ENCODE measurements at regions not wholly inside any gene's neighbourhood (a gene's known extent, or its start where the extent isn't known, plus 50 kb on each side); places are given as distances from the start of the nearest gene placed in this dataset.
A peak's percentile ranks its signal among the peaks of the same experiment; 100 is the strongest.

DNA sequence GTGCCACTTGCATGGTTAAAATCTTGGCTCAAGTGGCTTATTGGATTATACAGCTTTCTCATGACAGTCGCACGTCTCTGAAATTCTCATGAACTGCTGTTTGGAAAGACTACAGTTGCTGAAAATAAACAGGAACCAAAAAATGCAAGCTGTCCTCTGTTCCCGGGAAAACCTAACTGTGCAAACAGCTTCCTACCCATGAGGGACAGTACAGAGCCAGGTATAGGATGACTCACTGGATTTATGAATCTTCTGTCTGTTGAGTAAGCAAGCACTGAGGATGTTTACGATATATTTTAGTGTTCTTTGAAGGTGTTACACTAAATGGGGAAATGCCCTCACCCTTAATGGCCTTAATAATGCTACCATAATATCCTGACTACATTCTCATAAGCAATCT lies 380.3 kb upstream of the TNC start:
- no peaks in the 10 kb centered on the region for H3K9me1 ChIP-seq (ENCODE audit: control insufficient read depth, extremely low read depth, insufficient read depth, low read length)
- H3K79me2 ChIP-seq (ENCODE audit: control insufficient read depth, insufficient read depth, low read length) = no peaks in the 10 kb centered on the region
- dilution Hi-C loops (cut with MboI; ENCODE audit: extremely low pct_ligation_motif_present, low sequenced_read_pairs) = no loop called here
- TF ChIP-seq EZH2 (IDR thresholded peaks at IDR 0.05; ENCODE audit: low read length) = no peak
- TF ChIP-seq, protein P1, sequence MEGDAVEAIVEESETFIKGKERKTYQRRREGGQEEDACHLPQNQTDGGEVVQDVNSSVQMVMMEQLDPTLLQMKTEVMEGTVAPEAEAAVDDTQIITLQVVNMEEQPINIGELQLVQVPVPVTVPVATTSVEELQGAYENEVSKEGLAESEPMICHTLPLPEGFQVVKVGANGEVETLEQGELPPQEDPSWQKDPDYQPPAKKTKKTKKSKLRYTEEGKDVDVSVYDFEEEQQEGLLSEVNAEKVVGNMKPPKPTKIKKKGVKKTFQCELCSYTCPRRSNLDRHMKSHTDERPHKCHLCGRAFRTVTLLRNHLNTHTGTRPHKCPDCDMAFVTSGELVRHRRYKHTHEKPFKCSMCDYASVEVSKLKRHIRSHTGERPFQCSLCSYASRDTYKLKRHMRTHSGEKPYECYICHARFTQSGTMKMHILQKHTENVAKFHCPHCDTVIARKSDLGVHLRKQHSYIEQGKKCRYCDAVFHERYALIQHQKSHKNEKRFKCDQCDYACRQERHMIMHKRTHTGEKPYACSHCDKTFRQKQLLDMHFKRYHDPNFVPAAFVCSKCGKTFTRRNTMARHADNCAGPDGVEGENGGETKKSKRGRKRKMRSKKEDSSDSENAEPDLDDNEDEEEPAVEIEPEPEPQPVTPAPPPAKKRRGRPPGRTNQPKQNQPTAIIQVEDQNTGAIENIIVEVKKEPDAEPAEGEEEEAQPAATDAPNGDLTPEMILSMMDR (optimal IDR thresholded peaks at IDR 0.05 in 1 of 3, IDR thresholded peaks at IDR 0.05 in 1 of 3, conservative IDR thresholded peaks at IDR 0.05 in 1 of 3; ENCODE audit: extremely low read depth in 1 of 3, insufficient read depth in 2 of 3, low read length in 3 of 3) = peak in 1 of 3 experiments; percentile 19
- no peak for DNase-seq (ENCODE audit: low read depth, low spot score)
- H3K9ac ChIP-seq (ENCODE audit: control insufficient read depth, extremely low read depth, insufficient read depth, low read length) = no peak overlapping the region
- no peaks in the 10 kb centered on the region for H4K20me1 ChIP-seq (ENCODE audit: control insufficient read depth, extremely low read depth, insufficient read depth, low read length)
- peak overlapping the region; percentile 12 for H3K4me2 ChIP-seq (ENCODE audit: control insufficient read depth, extremely low read depth, insufficient read depth, low read depth, low read length)
- no peaks in the 10 kb centered on the region for H3K27me3 ChIP-seq (ENCODE audit: control insufficient read depth, extremely low read depth, insufficient read depth, low read length)
- H2AFZ ChIP-seq (ENCODE audit: control insufficient read depth, low read length) = no peak overlapping the region
- H3K27ac ChIP-seq (ENCODE audit: control insufficient read depth, insufficient read depth, low read length) = no peak overlapping the region
- no peak for FAIRE-seq
- H3K9me3 ChIP-seq (ENCODE audit: control insufficient read depth, low read depth, low read length) = no peaks in the 10 kb centered on the region
- H3K36me3 ChIP-seq (ENCODE audit: control insufficient read depth in 2 of 2, extremely low read depth in 1 of 2, insufficient read depth in 2 of 2, low read length in 2 of 2) = no peaks in the 10 kb centered on the region
- H3K4me3 ChIP-seq (ENCODE audit: control insufficient read depth in 2 of 3, extremely low read depth in 1 of 3, insufficient read depth in 2 of 3, low read depth in 1 of 3, low read length in 3 of 3) = no peak overlapping the region
- peaks cover 3% of the 10 kb centered on the region for H3K4me1 ChIP-seq (ENCODE audit: control insufficient read depth, extremely low read depth, insufficient read depth, low read length)

- Histone ChIP-seq H3K9me1 (ENCODE audit: control insufficient read depth, extremely low read depth, insufficient read depth, low read length) (no peaks in the 10 kb centered on the region), H3K4me1 (ENCODE audit: control insufficient read depth, extremely low read depth, insufficient read depth, low read length) (no peaks in the 10 kb centered on the region), H3K27ac (ENCODE audit: control insufficient read depth, insufficient read depth, low read length) (no peak overlapping the region), H3K4me3 (ENCODE audit: control insufficient read depth in 2 of 3, extremely low read depth in 1 of 3, insufficient read depth in 2 of 3, low read depth in 1 of 3, low read length in 3 of 3) (no peak overlapping the region), H3K79me2 (ENCODE audit: control insufficient read depth, insufficient read depth, low read length) (no peaks in the 10 kb centered on the region), H3K4me2 (ENCODE audit: control insufficient read depth, extremely low read depth, insufficient read depth, low read depth, low read length) (no peak overlapping the region), H3K36me3 (ENCODE audit: control insufficient read depth in 2 of 2, extremely low read depth in 1 of 2, insufficient read depth in 2 of 2, low read length in 2 of 2) (no peaks in the 10 kb centered on the region), H4K20me1 (ENCODE audit: control insufficient read depth, extremely low read depth, insufficient read depth, low read length) (no peaks in the 10 kb centered on the region), H3K9ac (ENCODE audit: control insufficient read depth, extremely low read depth, insufficient read depth, low read length) (no peak overlapping the region), H3K27me3 (ENCODE audit: control insufficient read depth, extremely low read depth, insufficient read depth, low read length) (no peaks in the 10 kb centered on the region), H2AFZ (ENCODE audit: control insufficient read depth, low read length) (no peak overlapping the region), H3K9me3 (ENCODE audit: control insufficient read depth, low read depth, low read length) (no peaks in the 10 kb centered on the region)
- dilution Hi-C loops (cut with MboI; ENCODE audit: extremely low pct_ligation_motif_present, low sequenced_read_pairs) = no loop called here
- FAIRE-seq = no peak
- DNase-seq (ENCODE audit: low read depth, low spot score) = no peak
- TF ChIP-seq, protein P1 (optimal IDR thresholded peaks at IDR 0.05 in 1 of 3, IDR thresholded peaks at IDR 0.05 in 1 of 3, conservative IDR thresholded peaks at IDR 0.05 in 1 of 3; ENCODE audit: extremely low read depth in 1 of 3, insufficient read depth in 2 of 3, low read length in 3 of 3) = no peak
- no peak for TF ChIP-seq EZH2 (IDR thresholded peaks at IDR 0.05; ENCODE audit: low read length)
These were observed 389.2 kb upstream of the TNC start for GRCh38 chr9:115507148-115507547.
